Memory B cell (primary cell): ENCODE measurements at regions not wholly inside any gene's neighbourhood (a gene's known extent, or its start where the extent isn't known, plus 50 kb on each side); places are given as distances from the start of the nearest gene placed in this dataset.

Experiments used
- ATAC-seq: fragments of 150-1000 bp; cut with Tn5 transposase; 2 replicates; pipeline ENCODE4 v1.10.0; 2021; ENCODE audit warnings: low read depth, mild to moderate bottlenecking, moderate library complexity
- DNase-seq, 2 donors: peaks; one replicate each; pipeline ENCODE4 v3.0.0; 2022; ENCODE audit warnings: low spot score in 2 of 2
- H3K27ac Mint-ChIP-seq: one replicate; pipeline ENCODE4 v1.8.0; 2022; ENCODE audit warnings: mild to moderate bottlenecking, moderate library complexity, mixed read lengths
- H3K27me3 Mint-ChIP-seq: one replicate; pipeline ENCODE4 v1.8.0; 2022; ENCODE audit warnings: mixed read lengths
- H3K36me3 Mint-ChIP-seq: one replicate; pipeline ENCODE4 v1.8.0; 2022; ENCODE audit warnings: mild to moderate bottlenecking, mixed read lengths
- H3K4me1 Mint-ChIP-seq: one replicate; pipeline ENCODE4 v1.8.0; 2022; ENCODE audit warnings: mixed read lengths
- H3K4me3 Mint-ChIP-seq: one replicate; pipeline ENCODE4 v1.8.0; 2022; ENCODE audit warnings: mild to moderate bottlenecking, moderate library complexity, mixed read lengths
- H3K9me3 Mint-ChIP-seq: one replicate; pipeline ENCODE4 v1.8.0; 2022; ENCODE audit warnings: mixed read lengths

DNA sequence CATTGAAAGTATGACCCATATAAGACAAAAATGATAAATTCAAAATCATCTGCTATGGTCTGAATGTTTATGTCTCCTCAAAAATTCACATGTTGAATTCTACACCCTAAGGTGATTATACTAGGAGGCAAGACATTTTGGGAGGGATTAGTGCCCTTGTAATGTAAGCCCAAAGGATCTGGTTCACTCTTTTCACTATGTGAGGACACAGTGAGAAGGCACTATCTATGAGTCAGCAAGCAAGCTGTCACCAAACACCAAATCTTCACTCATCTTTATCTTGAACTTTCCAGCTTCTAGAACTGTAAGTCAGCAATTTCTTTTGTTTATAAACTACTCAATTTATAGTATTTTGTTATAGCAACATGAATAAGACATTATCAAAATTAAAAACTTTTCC lies 284.7 kb upstream of the ZC3H15 start:
- H3K27me3 Mint-ChIP-seq, result no peaks in the 10 kb centered on the region
- H3K36me3 Mint-ChIP-seq, result no peaks in the 10 kb centered on the region
- DNase-seq (no peak), ATAC-seq (no peak)
- no peak overlapping the region for H3K4me3 Mint-ChIP-seq
- no peaks in the 10 kb centered on the region for H3K9me3 Mint-ChIP-seq
- peaks cover 7% of the 10 kb centered on the region for H3K4me1 Mint-ChIP-seq
- no peak overlapping the region for H3K27ac Mint-ChIP-seq

GRCh38 chr2:186205254-186205911 lies 280.7 kb upstream of the ZC3H15 start:
- H3K36me3 Mint-ChIP-seq, result no peaks in the 10 kb centered on the region

DNA sequence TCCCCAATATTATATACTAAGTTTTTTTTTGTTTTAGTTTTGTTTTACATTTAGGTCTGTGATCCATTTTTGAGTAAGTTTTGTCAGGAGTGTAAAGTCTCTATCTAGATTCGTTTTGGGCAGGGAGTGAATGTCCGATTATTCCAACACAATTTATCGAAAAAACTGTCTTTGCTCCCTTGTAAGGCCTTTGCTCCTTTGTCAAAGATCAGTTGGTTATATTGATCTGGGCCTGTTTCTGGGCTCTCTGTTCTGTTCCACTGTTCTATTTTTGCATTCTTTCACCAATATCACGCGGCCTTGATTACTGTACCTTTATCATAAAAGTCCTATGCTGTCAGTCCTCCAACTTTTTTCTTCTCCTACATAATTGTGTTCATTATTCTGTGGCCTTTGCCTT lies 276.5 kb upstream of the ZC3H15 start:
- no peaks in the 10 kb centered on the region for H3K27me3 Mint-ChIP-seq
- H3K4me1 Mint-ChIP-seq, result peaks cover 10% of the 10 kb centered on the region
- H3K4me3 Mint-ChIP-seq, result no peak overlapping the region
- ATAC-seq (no peak), DNase-seq (no peak)
- H3K36me3 Mint-ChIP-seq, result peaks cover 6% of the 10 kb centered on the region
- no peak overlapping the region for H3K27ac Mint-ChIP-seq
- H3K9me3 Mint-ChIP-seq, result no peaks in the 10 kb centered on the region

More at GRCh38 chr2:186205254-186205911, 280.7 kb upstream of the ZC3H15 start:
- DNase-seq (no peak), ATAC-seq (peak; percentile 60)
- Mint-ChIP-seq H3K9me3 (no peaks in the 10 kb centered on the region), H3K27ac (no peak overlapping the region), H3K27me3 (no peaks in the 10 kb centered on the region), H3K4me1 (peaks cover 11% of the 10 kb centered on the region), H3K4me3 (no peak overlapping the region)

- no peak for ATAC-seq
- DNase-seq, result no peak
- no peak overlapping the region for H3K4me3 Mint-ChIP-seq
- peaks cover 6% of the 10 kb centered on the region for H3K9me3 Mint-ChIP-seq
- H3K4me1 Mint-ChIP-seq, result no peaks in the 10 kb centered on the region
- no peak overlapping the region for H3K27ac Mint-ChIP-seq
- H3K27me3 Mint-ChIP-seq, result no peaks in the 10 kb centered on the region
- H3K36me3 Mint-ChIP-seq, result peaks cover 14% of the 10 kb centered on the region
These were observed 265.7 kb upstream of the ZC3H15 start for GRCh38 chr2:186220409-186220808.

GRCh38 chr2:186229265-186229664 lies 256.8 kb upstream of the ZC3H15 start:
- no peak overlapping the region for H3K27ac Mint-ChIP-seq
- peaks cover 41% of the 10 kb centered on the region for H3K36me3 Mint-ChIP-seq
- ATAC-seq, result no peak
- H3K27me3 Mint-ChIP-seq, result no peaks in the 10 kb centered on the region
- H3K9me3 Mint-ChIP-seq, result peaks cover 31% of the 10 kb centered on the region
- H3K4me3 Mint-ChIP-seq, result no peak overlapping the region
- no peaks in the 10 kb centered on the region for H3K4me1 Mint-ChIP-seq
- DNase-seq, result no peak

GRCh38 chr2:186241874-186242273 lies 244.2 kb upstream of the ZC3H15 start:
- DNase-seq (no peak), ATAC-seq (no peak)

DNA sequence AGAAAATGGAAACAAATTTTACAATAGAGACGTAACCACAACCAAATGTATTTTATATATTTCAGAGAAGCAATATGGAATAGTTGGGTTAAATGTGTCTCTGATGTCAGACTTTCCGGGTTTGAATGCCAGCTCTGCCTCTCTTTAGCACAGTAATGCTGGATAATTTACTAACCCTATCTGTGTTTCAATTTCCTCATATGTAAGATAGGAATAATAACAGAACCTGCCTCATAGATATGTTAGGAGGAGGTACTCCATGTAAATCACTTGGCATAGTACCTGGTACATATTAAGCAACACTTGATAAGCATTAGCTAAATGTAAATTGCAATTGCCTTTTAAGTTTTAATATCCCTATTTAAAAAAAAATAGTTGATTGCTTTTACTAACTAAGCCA lies 231.3 kb upstream of the ZC3H15 start:
- Mint-ChIP-seq H3K9me3 (peaks cover 1% of the 10 kb centered on the region), H3K4me1 (no peaks in the 10 kb centered on the region), H3K27me3 (no peaks in the 10 kb centered on the region), H3K4me3 (no peak overlapping the region), H3K36me3 (peaks cover 3% of the 10 kb centered on the region), H3K27ac (no peak overlapping the region)
- no peak for DNase-seq
- no peak for ATAC-seq

More at GRCh38 chr2:186241874-186242273, 244.2 kb upstream of the ZC3H15 start:
- Mint-ChIP-seq H3K27me3 (no peaks in the 10 kb centered on the region), H3K36me3 (peaks cover 3% of the 10 kb centered on the region), H3K4me1 (peaks cover 2% of the 10 kb centered on the region), H3K4me3 (no peak overlapping the region), H3K9me3 (peaks cover 2% of the 10 kb centered on the region), H3K27ac (no peak overlapping the region)

DNA sequence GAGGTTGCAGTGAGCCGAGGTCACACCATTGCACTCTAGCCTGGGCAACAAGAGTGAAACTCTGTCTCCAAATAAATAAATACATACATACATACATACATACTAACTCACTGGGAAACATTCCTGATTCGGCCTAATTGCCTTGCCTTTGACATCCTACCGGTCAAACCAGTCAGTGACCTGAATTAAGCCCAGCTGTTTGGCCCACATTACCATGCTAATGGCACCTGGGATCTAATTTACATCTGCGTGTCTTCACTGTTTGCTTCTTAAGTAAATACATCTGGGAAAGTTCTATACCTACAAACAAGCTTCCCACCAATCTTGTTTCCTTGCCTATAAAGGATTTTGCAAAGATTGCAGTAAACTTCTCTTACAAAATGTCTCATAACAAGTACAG lies 230.2 kb upstream of the ZC3H15 start:
- H3K27me3 Mint-ChIP-seq, result no peaks in the 10 kb centered on the region
- ATAC-seq (no peak), DNase-seq (no peak)
- H3K4me1 Mint-ChIP-seq, result no peaks in the 10 kb centered on the region
- H3K36me3 Mint-ChIP-seq, result peaks cover 3% of the 10 kb centered on the region
- no peak overlapping the region for H3K4me3 Mint-ChIP-seq
- peaks cover 1% of the 10 kb centered on the region for H3K9me3 Mint-ChIP-seq
- H3K27ac Mint-ChIP-seq, result no peak overlapping the region

- no peak for ATAC-seq
- Mint-ChIP-seq H3K4me3 (no peak overlapping the region), H3K4me1 (no peaks in the 10 kb centered on the region), H3K27me3 (no peaks in the 10 kb centered on the region), H3K36me3 (peaks cover 5% of the 10 kb centered on the region), H3K9me3 (peaks cover 1% of the 10 kb centered on the region), H3K27ac (no peak overlapping the region)
- no peak for DNase-seq
These were observed 229.5 kb upstream of the ZC3H15 start for GRCh38 chr2:186256540-186256939.

DNA sequence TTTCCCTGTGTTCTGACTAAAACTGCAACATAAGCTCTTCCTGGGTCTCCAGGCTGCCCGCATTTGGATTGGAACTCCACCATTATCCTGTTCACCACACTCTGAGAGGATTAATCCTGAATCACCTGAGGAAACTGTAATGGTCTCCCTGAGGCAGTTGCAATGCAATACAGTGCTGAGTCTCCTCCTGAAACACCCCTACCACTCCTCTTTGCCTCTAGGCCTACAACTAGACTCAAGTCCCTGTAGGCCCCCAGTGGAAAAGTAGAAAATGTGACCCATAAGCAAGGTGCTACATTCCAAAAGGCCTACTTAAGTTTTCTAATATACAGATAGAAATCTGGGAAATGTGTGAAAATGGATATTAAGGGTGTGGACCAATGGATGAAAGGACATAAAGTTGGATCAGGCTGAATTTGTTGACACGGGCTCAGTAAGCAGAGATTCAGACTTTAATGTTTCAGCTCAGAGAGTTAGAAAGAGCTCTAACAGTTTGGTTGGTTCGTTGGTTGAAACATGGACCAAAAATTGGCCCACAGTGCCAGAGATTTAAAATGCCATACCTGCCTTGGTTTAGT lies 222.3 kb upstream of the ZC3H15 start:
- Mint-ChIP-seq H3K4me1 (no peaks in the 10 kb centered on the region), H3K27ac (no peak overlapping the region), H3K27me3 (no peaks in the 10 kb centered on the region)

GRCh38 chr2:186269536-186269935 lies 216.5 kb upstream of the ZC3H15 start:
- Mint-ChIP-seq H3K4me1 (no peaks in the 10 kb centered on the region), H3K36me3 (peaks cover 22% of the 10 kb centered on the region), H3K9me3 (peaks cover 9% of the 10 kb centered on the region), H3K27ac (no peak overlapping the region), H3K4me3 (no peak overlapping the region), H3K27me3 (no peaks in the 10 kb centered on the region)
- no peak for ATAC-seq
- DNase-seq, result no peak

More for the DNA sequence above, 222.3 kb upstream of the ZC3H15 start:
- Mint-ChIP-seq H3K4me3 (no peak overlapping the region), H3K9me3 (peaks cover 7% of the 10 kb centered on the region), H3K36me3 (peaks cover 16% of the 10 kb centered on the region)
- DNase-seq, result no peak
- ATAC-seq, result no peak

DNA sequence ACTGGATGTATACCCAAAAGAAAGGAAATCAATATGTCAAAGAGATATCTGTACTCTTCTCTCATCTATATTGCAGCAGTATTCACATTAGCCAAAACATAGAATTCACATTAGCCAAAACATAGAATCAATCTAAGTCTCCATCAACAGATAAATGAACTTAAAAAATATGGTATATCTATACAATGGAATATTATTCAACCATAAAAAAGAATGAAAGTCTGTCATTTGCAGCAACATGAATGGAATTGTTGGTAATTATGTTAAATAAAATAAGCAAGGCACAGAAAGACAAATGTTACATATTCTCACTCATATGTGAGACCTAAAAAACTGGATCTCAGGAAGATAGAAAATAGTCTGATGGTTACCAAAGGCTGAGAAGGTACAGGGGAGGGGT lies 212.1 kb upstream of the ZC3H15 start:
- H3K27me3 Mint-ChIP-seq, result no peaks in the 10 kb centered on the region
- peaks cover 16% of the 10 kb centered on the region for H3K36me3 Mint-ChIP-seq
- no peak for DNase-seq
- H3K4me1 Mint-ChIP-seq, result no peaks in the 10 kb centered on the region
- no peak overlapping the region for H3K27ac Mint-ChIP-seq
- ATAC-seq, result no peak
- no peak overlapping the region for H3K4me3 Mint-ChIP-seq
- H3K9me3 Mint-ChIP-seq, result peaks cover 2% of the 10 kb centered on the region

DNA sequence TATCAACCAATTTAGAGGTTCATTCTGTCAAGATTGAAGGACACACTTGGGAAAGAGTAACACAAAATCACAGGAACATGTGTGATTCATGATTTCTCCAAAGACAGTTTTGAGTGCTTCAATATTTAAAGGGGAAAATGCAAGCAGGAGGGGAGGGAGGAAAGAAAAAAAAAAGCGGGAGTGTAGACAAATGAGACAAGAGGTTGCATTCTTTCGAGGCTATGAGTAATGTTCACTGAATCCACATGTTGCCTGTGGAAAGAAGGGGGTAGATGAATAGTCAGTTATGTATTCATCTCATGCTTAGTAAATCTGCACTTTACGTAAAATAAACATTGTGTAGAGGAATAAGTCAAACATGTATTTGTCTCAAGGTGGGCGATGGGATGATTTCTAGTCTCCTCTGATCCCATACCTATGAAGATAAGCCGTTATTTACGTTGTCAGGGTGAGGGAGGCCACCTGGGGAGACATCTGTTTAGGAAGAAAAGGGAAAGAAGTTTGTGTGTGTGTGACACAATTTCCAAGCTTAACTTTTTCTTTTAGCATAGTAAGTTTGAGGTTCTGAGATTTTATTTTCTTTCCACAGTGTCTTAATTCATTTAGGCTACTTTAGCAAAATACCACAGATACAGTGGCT lies 211.0 kb upstream of the ZC3H15 start:
- Mint-ChIP-seq H3K4me3 (no peak overlapping the region), H3K9me3 (peaks cover 2% of the 10 kb centered on the region), H3K36me3 (peaks cover 16% of the 10 kb centered on the region), H3K27ac (no peak overlapping the region), H3K4me1 (no peaks in the 10 kb centered on the region), H3K27me3 (no peaks in the 10 kb centered on the region)
- ATAC-seq (no peak), DNase-seq (no peak)

- no peak for ATAC-seq
- Mint-ChIP-seq H3K27ac (no peak overlapping the region), H3K4me3 (no peak overlapping the region), H3K36me3 (peaks cover 12% of the 10 kb centered on the region), H3K4me1 (no peaks in the 10 kb centered on the region), H3K27me3 (no peaks in the 10 kb centered on the region), H3K9me3 (peaks cover 2% of the 10 kb centered on the region)
- DNase-seq, result no peak
These were observed 209.2 kb upstream of the ZC3H15 start for GRCh38 chr2:186276909-186277308.
